HuH-7.5 (cell line): ENCODE measurements at regions not wholly inside any gene's neighbourhood (a gene's known extent, or its start where the extent isn't known, plus 50 kb on each side); places are given as distances from the start of the nearest gene placed in this dataset.
"Not testable (repeated sequence)": the region's sequence is repeated elsewhere in the genome, so short reads cannot be mapped to it uniquely, and the experiment has no call there.

ENCODE experiments used
- DNase-seq: peaks from one replicate; pipeline ENCODE4 v3.0.0; 2011; ENCODE audit warnings: low spot score

DNA sequence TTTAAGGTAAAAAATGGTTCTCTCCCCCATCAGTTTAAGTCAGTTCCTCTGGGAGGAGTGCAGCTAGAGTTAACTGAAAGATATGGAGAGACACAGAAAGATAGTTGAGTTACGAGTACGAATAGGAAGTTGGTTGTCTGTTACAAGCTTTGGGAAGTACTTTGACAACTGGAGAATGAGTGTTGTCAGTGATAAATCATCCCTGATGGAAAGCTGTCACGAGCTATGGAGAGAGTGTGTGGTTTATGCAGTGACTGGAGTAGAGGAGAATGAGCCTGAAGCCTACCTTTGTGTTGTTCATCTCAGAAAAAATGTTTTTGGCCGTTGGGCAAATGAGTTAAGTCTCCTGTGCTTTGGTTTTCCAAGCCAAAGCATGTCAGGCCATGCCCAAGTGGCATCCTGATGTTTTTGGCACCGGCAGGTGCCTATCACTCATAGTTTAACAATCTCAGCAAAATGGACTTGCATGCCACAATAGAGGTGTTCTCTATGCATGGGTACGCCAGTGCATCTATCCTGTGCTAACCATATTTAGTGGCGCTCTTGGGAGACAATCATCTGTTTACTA lies 350.2 kb downstream of the IRS2 start:
- DNase-seq, result no peak

DNA sequence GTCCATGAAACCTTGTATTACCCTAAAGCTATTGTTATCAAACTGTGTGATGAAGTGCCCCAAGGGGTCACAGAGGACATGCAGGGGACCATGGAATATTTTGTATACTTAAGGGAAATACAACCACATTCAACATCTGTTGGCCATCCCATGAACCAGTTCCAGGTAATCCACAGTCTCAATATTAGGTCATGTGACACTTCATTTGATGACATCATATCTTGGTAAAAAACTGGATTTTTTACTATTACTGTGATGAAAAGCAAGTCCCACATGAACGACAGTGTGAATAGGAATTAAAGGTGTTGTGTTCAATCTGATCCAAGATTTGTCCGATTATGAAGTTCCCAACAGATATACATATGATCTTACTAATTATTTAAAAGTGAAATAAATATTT lies 355.2 kb downstream of the IRS2 start:
- DNase-seq, result no peak

DNA sequence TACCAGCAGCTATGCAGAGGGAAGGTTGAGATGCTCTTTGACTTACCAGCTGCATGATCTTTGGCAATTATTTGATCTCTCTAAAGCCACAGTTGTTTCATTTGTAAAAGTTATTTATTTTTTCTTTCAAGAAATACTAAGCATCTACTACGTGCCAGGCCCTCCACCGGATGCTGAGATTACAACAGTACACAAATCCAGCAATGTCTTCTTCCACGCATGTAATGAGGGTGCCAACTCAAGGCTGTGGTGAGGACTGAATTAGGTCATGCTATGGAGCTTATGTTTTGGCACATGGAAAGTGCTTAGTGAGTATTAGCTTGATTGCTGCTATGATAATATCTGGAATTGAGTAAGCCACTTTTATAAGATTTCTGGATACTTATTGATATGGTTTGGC lies 358.2 kb downstream of the IRS2 start:
- no peak for DNase-seq

DNA sequence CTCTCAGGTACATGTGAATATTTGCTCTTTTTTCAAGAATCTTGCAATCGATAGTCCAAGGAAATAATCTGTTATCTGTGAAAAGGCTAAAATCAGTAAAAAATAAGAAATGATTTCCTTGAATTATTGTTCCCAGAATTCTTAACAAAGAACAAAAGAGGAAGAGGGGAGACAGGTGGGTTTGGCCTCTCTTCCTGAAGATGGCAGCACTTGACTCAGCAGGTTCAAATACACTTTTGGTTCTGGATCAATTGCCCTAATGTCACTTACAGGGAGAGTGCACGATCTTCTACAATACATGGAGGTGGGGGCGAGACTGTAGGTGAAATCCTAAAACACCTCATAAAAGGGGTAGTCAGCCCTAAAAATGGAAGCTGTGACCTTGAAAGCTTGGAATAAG lies 358.7 kb downstream of the IRS2 start:
- DNase-seq, result no peak

DNA sequence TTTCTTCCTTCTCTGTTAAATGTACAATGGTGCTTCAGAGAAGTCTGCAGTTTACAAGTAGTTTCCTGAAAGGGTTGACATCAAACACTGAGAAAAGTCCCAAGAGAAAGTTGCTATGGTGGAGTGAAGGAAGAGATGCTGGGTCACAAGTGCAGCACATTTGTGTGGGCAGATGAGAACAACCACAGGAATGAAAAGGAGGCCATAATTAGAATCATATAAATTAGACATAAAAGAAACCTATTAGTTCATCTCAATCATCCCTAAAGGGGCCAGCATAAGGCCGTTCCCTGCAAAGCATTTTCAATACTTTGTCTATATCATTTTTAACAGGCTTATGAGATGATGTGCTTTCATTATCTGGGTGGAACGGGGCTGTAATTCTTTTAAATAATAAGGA lies 359.2 kb downstream of the IRS2 start:
- DNase-seq, result no peak

DNA sequence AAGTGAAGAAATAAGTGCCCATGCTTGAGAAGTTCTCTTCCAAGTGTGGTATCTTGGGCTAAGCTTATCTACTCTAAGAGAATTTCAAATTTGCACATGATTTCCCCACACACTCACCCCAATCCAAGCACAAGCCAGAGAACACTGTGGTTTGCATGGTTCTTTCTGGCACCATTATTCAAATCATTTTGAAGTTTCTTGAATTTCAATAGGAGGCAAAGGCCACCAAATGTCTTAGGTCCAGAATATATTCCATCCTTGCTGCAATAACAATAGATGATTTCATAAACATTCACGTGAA lies 359.7 kb downstream of the IRS2 start:
- DNase-seq, result no peak

DNA sequence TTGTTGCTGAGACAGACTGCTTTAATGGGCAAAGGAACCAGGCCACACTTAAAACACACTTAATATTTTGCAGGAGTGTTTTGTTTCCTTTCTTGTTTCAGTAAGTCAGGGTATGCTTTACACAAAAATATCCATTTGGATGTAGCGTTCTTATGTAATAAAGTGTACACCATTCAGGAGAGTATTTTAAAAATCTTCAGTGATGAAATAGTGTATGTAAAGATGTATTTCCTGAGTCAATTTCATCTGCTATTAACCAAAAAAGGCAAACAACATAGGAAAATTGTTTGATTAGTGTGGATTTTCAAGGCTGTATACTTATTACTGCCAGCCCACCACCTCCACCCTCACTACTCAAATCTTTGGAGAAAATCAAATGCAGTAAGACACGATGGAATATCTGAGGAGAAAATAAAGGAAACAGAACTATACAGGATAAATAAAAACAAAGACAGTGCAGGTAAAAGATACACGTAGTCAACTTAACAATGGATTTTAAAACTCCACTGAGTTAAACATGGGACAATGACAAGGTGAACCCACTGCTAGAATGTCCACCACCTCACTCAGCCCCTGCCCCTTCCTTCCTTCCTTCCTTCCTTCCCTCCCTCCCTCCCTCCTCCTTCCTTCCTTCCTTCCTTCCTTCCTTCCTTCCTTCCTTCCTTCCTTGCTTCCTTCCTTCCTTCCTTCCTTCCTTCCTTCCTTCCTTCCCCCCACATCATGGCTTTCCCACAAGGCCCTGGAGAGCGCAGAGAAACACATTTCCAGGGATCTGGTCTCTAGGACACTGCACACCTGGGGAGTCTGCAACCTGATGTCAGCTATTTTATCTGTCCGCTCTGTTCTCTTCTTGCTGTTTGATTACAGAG lies 360.3 kb downstream of the IRS2 start:
- no peak for DNase-seq

DNA sequence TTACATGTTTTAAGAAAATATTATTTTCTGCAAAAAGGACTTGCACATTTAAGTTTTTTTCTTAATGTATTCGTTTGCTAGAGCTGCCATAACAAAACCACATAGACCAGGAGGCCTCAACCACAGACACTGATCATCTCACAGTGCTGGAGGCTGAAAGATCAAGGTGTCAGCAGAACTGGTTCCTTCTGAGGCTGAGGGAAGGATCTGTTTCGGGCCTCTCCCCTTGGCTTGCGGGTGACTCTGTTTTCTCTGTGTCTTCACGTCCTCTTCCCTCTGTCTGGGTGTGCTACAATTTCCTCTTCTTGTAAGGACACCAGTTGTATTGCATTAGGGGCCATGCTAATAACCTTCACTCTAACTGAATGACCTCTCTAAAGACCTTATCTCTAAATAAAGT lies 364.2 kb downstream of the IRS2 start:
- no peak for DNase-seq

DNA sequence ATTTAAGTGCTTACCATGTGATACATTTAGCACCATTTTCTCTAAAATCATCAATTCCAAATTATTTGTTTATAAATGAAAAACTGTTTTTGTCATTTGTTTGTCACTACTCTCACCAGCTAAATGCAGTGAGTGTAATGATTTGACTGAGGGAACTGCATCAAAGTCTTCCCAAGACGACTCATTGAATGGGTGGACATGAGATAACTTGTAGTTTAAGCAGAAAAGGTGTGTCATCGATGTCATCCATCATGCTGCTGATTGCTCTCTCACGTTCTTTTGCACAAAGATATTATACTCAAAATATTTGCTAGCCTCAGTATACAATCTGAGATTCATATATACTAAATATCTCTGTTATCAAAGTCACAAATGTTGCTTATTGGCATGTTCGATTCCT lies 366.5 kb downstream of the IRS2 start:
- no peak for DNase-seq

DNA sequence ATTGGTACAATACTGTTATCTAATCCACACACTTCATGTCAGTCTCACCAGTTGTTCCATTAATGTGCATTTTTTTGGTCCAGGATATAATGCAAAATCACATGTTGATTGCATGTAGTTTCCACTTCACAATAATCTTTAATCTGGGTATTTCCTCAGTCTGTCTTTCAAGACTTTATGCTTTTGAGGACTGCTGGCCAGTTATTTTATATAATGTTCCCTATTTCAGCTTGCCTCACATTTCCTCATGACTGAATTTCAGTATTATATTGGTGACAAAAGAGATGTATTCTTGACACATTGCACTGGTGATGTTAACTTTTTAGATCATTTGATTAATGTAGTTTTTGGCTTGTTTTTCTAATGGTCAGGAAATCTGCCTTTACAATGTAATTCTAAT lies 368.3 kb downstream of the IRS2 start:
- no peak for DNase-seq

DNA sequence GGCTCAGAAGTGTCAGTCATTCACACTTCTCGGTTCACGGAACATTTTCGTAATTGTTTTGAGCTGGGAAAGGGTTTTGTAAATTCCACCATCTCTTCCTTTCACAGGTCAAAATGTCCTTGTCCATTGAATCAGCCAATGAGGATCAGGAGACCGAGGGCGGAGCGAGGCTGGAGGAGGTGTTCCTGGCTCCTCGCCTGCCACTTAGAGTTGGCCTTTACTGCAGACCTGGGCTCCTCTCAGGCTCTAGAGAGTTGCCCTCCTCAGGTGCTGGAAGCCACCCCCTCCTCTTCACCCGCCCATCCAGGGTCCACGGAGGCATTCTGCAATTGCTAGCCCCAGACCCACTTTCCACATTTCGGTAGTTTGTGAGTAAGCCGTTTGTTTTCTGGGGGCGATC lies 370.4 kb downstream of the IRS2 start:
- DNase-seq, result no peak

DNA sequence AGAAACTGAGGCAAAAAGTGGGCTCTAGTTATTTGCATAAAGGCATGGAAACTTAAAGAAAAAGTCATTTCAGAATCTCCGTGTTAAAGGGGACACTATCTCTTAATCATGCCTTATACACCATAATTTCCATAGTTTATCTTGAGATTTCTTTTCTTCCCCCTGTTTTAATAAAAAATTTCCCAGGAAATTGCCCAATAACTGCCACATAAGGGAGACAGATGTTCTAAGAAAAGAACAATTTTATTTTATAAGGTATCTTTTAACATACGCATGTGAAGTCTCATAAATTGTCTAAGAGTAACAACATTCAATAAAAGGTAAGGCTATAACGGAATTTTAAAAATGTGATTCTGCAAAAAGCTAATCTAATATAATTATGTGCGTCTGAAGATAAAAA lies 371.3 kb downstream of the IRS2 start:
- DNase-seq, result no peak

DNA sequence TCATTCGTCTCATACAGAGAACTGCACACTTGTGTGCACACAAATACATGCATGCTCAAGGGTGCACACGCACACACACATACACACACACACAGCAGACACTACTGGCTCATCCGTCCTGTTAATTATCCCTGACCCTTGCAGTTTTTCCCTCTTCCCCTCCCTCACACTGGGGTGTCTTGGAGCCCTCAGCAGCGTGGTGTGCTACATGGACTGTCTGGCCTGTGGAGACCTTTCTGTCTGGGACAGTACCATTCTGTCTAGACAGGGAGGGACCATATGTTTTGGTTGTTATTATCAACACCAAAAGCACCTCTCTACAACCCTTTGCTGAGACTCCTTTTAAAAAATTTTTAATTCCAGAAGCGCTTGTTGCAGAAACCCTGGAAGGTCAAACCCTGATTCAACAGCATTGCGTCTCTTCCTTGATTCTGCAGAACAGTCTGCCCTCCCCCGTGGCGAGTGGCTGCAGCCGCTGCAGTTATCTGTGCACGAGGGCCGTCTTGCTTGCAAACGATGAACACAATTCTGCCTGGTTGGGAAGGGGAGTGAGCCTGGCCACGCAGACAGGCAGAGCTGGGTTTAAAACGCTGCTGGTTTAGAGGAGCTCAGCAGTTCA lies 374.0 kb downstream of the IRS2 start:
- DNase-seq, result no peak

DNA sequence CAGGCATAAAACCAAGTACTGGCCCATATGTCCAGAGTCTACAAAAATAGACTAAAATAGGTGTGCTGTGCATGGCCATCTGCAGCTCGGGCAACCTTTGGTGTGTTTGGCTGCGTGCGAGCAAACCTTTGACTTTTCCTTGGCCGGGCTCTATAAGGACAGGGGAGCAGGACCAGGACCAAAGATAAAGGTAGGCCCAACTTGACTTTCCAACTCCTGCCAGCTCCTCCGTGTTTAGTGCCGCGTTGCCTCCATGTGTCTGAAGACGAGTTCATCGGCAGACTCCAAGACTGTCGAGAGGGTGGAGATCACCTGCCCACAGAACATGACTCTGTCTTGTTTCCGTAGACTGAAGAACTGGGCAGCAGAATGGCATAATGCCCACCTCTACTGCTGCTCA lies 375.5 kb downstream of the IRS2 start:
- no peak for DNase-seq

DNA sequence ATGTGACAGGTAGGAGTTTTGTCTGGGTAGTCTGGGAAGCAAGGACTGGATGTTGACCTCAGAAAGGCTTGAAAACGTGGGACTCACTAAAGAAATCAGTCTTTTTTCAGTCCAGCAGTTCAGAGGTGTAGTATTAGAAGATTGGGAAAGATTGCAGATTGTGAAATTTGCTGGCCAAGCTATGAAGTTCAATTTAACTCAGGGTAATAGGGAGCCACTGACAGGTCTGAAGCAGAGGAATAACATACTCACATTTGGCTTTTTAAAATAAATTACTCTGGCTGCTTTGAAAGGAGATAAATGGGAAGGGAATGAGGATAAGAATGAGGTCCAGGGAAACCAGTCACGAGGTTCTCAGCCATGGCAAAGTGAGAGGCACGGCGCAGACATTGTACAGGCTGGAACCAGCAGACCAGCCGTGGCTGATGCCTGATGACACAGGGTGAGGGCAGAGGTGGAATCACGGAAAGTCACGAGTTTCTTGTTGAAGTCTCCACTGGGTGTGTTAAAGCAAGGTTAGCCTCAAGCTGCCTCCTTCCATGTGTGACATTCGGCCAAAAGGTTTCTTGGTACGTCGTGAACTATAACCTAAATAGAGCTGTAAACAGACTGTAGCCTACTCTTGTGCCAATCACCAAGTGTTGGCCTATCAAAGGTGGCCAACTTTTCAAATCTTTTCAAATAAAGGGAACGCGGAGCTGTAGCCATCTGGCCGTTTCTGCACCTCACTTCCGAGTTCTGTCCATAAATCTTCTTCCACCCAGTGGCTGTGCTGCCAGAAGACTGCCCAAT lies 377.6 kb downstream of the IRS2 start:
- DNase-seq, result no peak

DNA sequence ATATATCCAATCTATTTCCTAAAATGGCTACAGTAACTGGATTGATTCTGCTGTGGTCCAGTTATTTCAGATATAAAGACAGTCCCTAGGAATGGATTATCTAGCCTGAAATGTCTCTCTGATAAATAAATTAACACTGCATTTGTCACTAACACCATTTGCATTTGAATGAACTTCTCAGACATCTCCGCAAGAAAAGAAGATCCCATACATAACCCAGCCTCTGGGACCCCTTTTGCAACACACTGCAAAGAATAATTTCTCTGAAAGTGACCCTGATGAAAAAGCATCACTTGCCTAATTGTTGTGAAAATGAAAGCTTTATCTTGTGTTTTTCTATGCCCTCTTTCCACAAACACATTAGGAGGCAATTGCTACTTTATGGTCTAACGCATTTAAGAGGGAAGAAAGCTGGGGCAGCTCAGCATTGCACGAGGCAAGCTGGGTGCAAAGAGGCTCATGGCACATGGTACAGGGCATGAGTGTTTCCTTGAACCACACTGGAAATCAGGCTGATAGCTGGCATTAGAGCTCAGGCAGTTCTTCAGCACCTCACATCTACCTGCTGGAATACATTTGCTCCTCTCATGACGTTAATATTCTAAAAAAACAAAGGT lies 379.9 kb downstream of the IRS2 start:
- no peak for DNase-seq

DNA sequence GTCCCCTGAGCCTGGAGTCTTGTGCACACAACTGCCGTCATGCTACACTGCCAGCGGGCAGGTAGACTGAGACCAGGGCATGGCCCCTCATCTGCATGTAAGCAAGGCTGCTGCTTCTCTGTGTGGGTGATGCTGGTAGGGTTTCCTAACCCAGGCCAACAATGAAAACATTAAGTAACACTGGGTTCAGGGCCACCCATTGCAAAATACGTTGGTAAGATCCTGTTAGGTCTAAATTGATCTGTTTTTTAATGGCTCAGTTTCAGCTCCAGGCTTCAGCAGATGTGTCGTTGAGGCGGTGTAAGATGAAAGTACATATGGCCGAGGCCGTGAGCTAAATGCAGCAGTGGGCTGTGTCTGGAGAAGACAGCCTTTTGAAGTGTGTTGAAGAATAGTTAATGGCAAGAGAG lies 383.4 kb downstream of the IRS2 start:
- DNase-seq, result no peak

DNA sequence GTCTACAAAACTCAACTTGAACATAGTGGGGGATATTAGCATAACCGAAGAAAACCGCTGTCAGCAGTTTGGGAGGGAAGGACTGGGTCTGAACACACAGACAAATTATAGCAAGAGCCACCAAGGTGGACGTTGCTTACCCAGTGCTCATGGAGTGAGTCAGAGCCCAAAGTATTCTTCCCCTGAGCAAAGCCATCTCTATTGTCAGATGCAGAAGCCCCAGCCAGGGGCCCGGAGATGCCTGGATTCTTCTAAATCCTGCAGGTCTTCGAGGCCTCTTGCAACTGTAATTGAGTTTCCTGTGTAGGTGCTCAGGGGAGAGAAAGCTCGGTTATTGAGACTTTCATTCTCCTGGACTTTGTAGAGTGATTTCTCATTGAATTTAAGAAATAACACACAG lies 384.5 kb downstream of the IRS2 start:
- no peak for DNase-seq

DNA sequence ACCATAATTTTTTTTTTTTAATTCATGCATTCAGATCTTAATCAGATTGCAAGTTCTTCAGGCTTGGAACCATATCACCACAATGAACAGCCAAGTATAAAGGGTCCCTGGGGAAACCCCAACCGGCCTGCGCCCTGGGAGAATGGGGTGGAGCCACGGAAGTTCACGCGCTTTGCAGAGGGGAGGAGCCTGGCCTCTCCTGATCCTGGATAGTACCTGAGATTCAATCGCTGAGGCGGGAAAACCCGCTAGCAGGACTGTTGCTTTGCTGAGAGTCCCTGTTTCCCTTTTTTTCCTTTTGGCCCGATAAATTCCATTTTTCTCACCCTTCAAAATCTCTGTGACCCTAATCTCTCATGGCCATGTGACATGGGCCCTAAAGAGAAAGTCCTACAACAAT lies 385.1 kb downstream of the IRS2 start:
- DNase-seq, result no peak

DNA sequence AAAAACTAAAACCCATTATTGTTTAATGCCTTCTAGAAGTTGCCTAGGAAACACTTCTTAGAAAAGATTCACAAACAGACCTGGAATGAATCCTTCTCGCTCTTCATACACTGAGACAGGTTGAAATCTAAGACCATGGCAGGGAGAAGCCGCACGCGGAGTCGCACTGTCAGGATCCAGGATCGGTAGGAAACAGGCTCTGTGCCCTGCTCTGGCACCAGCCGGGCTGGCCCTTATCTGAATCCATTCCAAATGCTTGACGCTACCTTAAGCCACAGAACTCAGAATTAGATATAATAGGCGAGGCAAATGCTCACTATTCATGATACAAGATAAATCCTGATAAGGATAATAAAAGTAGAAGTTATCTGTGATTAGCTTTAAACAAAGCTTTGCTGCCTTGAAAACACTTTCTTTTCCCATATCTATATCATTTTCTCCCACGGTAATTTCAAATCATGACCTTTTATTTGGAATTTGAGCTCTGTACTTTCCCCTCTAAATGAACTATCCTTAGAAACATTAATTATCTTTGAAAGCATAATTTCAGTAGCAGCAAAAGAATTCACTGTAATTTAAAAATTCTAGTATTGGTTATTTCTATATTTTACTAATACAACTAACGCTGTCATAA lies 385.6 kb downstream of the IRS2 start:
- no peak for DNase-seq

DNA sequence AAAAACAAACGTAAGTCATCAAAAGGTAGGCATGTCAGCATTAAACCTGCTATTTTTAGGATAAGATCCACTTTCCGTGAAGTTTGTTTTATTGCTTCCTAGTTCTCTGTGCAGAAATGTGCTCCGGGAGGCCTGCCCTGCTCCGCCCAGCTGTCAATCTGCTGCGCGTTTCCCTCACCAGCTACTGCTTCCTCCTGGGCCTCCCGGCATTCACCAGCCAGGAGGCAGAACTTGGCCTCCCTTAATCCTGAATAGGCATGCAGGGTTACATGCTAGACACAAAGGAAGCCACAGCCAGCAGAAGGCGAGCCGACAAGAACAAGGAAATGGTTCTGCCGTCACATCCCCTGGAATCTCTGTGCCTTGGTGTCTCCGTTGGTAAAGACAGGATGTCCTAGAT lies 386.2 kb downstream of the IRS2 start:
- DNase-seq, result no peak

DNA sequence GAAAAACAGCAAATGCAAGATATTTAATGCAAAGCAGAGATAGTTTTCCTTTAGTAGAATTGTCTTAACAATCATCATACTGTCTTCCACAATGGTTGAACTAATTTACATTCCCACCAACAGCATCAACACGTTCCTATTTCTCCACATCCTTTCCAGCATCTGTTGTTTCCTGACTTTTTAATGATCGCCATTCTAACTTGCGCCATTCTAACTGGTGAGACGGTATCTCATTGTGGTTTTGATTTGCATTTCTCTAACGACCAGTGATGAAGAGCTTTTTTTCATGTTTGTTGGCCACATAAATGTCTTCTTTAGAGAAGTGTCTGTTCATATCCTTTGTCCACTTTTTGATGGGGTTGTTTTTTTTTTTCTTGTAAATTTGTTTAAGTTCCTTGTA lies 388.3 kb downstream of the IRS2 start:
- not testable (repeated sequence) for DNase-seq
